NCI-H748 (cell line): ENCODE measurements at regions not wholly inside any gene's neighbourhood (a gene's known extent, or its start where the extent isn't known, plus 50 kb on each side); places are given as distances from the start of the nearest gene placed in this dataset.

Experiments used
- DNase-seq: peaks from one replicate; lab custom pipeline; 2025; ENCODE audit not compliant: unreplicated experiment; lab: John Stamatoyannopoulos, UW

- no peak for DNase-seq
Observed at GRCh38 chr2:134135793-134136192, 118.1 kb upstream of the MGAT5 start.

DNA sequence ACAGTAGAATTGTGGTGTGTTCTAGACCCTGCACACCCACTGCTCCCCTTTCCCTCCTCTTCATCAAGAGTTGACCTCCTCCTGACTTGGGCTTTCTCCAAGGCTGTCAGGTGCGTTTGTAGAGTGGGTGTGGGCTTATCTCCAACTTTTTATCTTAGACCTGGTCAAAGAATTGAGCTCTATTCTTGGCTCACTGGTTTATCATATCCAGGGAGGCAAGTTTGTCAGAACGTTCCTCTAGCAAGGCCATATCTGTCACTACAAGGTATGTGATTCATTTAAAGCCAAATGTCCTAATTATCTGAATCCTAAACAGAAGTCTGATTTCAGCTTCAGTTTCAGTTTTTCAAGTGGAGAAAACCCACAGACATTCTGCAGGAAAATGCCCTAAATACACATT is 117.1 kb upstream of the MGAT5 start:
- no peak for DNase-seq

GRCh38 chr2:134137182-134137611 is 116.7 kb upstream of the MGAT5 start:
- DNase-seq, result no peak

GRCh38 chr2:134138115-134138514 is 115.8 kb upstream of the MGAT5 start:
- DNase-seq, result no peak

DNA sequence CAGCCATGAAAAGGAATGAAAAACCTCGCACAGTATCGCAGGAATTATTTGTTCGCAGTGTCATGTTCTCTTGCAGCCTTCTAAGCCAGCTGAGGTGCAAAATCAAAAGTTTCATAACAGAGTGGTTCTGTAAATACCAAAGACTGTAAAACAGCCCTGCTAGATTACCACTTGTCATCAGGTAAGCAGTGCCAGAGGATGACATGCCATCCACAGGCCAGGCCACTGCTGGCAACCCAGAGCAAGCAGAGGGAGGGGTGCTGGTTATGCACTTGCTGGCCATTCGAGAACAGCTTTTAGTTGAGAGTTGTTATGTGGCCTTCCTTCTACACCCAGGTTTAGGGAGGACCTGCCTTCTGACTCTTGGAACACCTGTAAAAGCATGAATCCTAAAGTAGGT is 114.3 kb upstream of the MGAT5 start:
- DNase-seq, result no peak

DNA sequence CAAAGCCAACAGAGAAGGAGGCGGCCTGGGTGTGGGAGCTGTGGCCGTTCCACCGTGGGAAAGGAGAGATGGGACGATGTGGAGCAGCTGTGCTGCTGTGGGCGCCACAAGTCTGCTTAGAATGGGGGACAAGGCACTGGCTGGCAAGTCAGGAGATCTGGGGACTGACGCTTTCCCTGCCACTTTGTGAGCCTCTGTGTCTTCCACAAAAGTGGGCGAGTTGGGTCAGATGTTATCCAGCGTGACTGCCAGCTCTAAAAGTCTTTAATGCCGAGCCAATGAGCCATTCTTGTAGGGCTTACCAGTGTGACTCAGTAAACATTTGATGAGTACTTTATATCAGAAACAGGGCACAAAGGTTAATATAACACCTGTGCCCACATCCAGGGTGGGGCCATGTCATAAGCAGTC is 113.6 kb upstream of the MGAT5 start:
- DNase-seq, result peak; percentile 63

DNA sequence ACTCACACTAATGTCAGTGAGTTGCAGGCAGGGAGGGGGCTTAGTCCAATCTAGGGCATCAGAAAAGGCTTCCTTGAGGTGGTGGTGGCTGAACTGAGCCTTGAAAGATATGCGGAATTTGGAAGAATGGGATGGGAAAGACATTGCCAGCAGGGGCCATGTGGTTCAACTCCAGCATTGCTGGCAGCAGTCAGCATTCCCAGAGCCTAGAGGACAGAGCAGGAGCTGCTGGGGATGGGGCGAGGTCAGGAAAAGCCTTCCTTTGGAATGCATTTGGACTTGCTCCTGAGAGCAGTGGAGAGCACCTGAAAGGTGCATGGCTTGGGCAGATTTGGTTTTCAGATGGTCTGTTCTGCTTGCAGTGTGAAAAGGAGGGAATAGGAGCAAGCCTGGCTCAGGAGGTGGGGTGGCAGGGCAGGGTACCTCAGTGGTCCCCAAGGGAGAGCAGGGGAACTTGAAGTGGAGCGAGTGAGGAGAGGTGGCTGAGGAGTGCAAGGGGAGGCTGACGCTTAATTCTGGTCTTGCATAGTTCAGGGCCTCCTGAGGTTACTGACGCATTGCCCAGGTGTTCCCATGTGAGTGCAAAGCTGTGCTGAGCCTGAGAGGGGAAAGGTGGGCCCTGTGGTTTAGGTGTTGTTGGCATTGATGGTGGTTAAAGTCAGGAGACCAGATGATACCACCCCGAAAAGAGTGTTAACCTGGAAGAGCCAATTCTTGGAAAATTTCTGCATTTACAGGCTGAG is 112.1 kb upstream of the MGAT5 start:
- no peak for DNase-seq

GRCh38 chr2:134142341-134142738 is 111.5 kb upstream of the MGAT5 start:
- no peak for DNase-seq

- DNase-seq, result no peak
Observed at GRCh38 chr2:134142903-134143302, 111.0 kb upstream of the MGAT5 start.

- no peak for DNase-seq
Observed at GRCh38 chr2:134143568-134143967, 110.3 kb upstream of the MGAT5 start.

DNA sequence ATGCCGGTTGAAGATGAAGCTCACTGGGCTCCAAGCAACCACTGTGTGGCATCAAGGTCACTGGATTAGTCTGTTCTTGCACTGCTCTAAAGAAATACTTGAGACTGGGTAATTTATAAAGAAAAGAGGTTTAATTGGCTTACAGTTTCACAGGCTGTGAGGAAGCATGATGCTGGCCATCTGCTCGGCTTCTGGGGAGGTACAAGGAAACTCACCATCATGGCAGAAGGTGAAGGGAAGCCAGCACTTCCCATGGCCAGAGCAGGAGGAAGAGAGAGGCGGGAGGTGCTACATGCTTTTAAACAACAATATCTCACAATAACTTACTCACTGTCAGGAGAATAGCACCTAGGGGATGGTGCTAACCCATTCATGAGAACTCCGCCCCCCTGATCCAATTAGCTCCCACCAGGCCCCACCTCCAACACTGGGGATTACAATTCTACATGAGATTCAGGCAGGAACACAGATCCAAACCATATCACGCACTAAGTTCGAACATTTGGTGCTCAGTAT is 109.7 kb upstream of the MGAT5 start:
- DNase-seq, result no peak

DNA sequence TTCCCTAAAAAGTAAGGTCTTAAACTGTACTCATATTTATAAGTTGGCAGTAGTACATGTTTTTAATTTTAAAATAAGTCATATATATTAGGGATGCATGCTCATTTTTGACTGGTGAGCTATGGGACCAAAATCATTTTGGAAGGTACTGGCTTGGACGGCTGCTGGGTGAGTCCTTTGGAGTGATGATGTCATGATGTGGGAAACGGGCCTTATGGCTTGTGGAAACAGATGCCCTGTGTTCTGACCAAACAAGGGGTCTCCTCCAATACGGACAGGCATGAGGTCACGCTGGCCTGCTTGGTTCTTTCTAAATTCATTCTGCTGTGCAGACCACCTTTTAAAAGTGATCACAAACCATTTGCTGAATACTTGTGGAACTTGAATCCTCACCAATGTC is 109.2 kb upstream of the MGAT5 start:
- DNase-seq, result no peak

- no peak for DNase-seq
Observed at GRCh38 chr2:134145519-134145918, 108.4 kb upstream of the MGAT5 start.

GRCh38 chr2:134146161-134146560 is 107.7 kb upstream of the MGAT5 start:
- no peak for DNase-seq

GRCh38 chr2:134146620-134147019 is 107.3 kb upstream of the MGAT5 start:
- DNase-seq, result no peak

DNA sequence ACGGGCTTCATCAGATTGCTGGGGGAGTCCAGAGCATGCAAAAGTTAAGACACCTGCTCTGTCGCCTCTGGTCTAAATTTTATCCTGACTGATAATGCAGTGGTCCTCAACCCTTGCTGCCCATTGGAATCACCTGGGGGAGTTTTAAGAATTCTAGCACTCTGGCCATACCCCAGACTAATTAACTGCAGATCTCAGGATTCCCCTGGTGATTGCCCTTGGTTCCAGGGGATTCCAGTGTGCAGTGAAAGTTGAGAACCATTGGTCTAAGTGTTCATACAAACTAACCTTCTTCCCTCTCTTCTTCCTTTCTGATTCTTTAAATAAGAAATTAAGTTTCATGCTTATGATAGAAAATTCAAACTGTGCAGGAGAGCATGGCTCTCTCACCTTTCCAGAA is 105.7 kb upstream of the MGAT5 start:
- DNase-seq, result no peak

DNA sequence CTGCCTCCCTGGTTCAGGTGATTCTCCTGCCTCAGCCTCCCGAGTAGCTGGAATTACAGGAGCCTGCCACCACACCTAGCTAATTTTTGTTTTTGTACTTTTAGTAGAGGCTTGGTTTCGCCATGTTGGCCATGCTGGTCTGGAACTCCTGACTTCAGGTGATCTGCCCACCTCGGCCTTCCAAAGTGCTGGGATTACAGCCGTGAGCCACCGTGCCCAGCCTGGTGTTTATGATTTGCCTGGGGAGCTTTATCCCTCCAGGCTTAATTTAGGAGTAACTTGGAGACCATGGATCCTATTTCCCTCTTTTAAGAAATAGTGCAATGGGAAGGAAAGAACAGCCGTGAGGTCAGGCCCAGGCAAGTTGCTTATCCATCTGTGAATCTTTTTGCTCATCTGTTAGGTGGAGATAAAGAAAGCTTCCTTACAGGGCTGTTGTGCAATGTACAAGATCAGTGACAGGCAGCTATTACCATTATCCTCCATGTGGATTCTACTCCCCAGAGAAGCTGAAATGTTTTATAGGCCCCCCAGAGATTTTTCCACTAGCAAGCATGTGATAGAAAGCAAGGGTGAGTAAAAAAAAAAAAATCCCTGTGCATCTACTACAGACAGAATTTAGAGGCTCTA is 104.9 kb upstream of the MGAT5 start:
- DNase-seq, result no peak

GRCh38 chr2:134149904-134150303 is 104.0 kb upstream of the MGAT5 start:
- DNase-seq, result no peak

DNA sequence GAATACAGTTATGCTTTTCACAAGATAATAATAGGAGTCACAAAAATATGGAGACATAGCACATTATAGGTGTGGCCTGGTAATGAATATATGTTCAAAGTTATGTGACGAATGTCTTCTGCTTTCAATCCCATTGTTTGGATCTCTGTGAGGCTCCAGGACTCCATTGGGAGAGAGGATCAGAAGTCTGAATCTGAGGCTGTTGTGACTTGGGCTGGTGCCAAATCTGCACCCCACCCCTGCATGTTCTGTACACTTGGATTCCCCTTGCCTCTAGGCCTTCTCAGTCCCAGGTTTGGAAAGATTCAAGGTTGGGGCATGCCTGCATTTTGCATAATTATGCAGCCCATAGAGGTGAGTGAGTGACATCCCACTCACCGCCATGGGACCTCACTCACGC is 103.1 kb upstream of the MGAT5 start:
- DNase-seq, result no peak

DNA sequence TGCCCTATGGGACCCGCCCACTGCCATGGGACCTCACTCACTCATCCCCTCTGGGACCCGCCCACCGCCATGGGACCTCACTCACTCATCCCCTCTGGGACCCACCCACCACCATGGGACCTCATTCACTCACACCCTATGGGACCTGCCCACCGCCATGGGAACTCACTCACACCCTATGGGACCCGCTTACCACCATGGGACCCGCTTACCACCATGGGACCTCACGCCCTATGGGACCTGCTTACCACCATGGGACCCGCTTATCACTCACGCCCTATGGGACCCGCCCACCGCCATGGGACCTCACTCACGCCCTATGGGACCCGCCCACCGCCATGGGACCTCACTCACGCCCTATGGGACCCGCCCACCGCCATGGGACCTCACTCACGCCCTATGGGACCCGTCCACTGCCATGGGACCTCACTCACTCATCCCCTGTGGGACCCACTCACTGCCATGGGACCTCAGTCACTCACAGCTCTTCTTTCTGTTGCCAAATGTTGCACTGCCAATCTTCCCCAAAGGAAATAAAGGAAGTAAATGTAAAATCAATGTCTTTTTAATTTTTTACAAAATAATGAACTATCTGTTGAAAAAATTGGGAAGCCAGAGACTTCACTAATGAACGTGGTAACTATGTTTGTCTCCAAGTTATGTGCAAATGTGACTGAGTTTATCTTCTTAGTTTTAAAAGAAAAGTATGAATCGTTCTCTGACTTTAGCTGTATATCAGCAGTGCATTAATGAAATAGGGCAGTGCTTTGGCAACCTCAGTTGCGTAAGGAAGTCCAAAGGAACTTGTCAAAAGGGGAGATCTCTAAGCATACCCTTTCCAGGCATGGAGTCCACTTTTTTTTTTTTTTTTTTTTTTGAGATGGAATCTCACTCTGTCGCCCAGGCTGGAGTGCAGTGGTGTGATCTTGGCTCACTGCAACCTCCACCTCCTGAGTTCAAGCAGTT is 101.5 kb upstream of the MGAT5 start:
- DNase-seq, result no peak

- no peak for DNase-seq
Observed at GRCh38 chr2:134153294-134153880, 100.5 kb upstream of the MGAT5 start.
